ENCODE measurements at regions not wholly inside any gene's neighbourhood (a gene's known extent, or its start where the extent isn't known, plus 50 kb on each side); places are given as distances from the start of the nearest gene placed in this dataset.

GRCh38 chr12:125259178-125259867 lies 194.1 kb downstream of the AACS start:
- TF ChIP-seq, protein P1, sequence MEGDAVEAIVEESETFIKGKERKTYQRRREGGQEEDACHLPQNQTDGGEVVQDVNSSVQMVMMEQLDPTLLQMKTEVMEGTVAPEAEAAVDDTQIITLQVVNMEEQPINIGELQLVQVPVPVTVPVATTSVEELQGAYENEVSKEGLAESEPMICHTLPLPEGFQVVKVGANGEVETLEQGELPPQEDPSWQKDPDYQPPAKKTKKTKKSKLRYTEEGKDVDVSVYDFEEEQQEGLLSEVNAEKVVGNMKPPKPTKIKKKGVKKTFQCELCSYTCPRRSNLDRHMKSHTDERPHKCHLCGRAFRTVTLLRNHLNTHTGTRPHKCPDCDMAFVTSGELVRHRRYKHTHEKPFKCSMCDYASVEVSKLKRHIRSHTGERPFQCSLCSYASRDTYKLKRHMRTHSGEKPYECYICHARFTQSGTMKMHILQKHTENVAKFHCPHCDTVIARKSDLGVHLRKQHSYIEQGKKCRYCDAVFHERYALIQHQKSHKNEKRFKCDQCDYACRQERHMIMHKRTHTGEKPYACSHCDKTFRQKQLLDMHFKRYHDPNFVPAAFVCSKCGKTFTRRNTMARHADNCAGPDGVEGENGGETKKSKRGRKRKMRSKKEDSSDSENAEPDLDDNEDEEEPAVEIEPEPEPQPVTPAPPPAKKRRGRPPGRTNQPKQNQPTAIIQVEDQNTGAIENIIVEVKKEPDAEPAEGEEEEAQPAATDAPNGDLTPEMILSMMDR (IDR thresholded peaks at IDR 0.05), result no peak
- no peak for TF ChIP-seq POLR2A (IDR thresholded peaks at IDR 0.05)

All from prostate gland (tissue), 2 donors.